Stimulated activated CD8-positive, alpha-beta memory T cell treated with anti-CD3 and anti-CD28 coated beads, Interleukin-15, amount 100 ng/mL, for 48 hours (primary cell): ENCODE measurements at regions not wholly inside any gene's neighbourhood (a gene's known extent, or its start where the extent isn't known, plus 50 kb on each side); places are given as distances from the start of the nearest gene placed in this dataset.

Experiments
- DNase-seq, 2 donors: peaks; one replicate each; pipeline ENCODE4 v3.0.0-alpha.2; 2020; ENCODE audit warnings: low read depth in 2 of 2

- no peak for DNase-seq
Observed at GRCh38 chr1:82894635-82895034, 1093.9 kb downstream of the ADGRL2 start.

DNA sequence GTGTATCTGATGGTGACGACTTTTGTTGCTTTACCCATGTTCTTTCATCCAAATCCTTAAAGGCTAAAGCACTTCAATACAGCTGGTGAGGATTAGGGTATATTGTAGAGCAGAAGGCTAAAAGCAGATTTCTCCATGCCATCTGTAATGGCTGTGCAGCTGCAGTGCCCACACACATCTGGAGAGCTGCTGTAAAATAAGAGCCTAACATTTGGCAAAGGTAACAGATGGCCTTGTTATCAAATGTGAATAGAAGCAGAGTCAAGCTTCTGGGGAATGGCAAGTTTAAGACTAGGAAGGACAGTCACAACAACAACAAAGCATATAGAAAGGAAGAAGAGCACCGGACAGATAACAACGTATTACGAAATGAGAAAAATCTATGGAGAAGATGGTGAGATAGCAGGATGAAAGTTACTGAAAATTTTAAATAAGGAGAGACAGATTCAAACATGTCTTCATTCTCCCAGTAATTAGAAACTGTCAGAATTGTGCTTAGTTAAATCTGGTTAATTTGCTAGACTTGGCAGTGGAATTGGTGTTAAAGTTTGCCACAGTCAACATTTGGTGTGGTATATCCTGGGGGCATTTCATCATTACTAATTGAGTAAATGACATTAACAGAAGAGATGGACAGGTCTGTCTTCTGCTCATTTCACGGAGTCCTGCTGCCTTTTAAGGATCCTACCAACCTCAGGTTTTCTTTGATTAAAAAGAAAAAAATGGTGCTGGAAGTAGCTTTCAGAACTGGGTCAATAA lies 1093.2 kb downstream of the ADGRL2 start:
- DNase-seq = no peak

- no peak for DNase-seq
Observed at GRCh38 chr1:82880506-82880905, 1079.8 kb downstream of the ADGRL2 start.

GRCh38 chr1:82879701-82880305 lies 1079.1 kb downstream of the ADGRL2 start:
- DNase-seq = no peak

GRCh38 chr1:82875170-82875569 lies 1074.4 kb downstream of the ADGRL2 start:
- no peak for DNase-seq

DNA sequence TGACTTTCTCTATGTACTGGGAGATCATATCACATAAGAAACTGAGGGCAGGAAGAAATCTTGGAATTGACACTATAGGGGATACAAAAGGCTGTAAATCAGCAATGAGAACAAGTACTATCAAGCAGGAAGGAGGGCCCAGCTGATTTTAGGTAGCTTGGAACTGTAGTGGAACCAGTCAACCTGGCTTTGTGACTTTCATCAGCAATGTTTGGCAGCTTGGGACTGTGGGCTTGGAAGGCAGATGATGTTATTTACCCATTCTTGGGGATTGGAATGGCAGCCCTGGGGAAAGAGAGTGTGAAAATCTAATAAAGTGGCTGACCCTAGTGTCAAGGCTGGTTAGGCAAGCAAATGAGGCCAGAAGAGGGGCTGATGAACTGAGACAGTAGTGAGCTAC lies 1073.3 kb downstream of the ADGRL2 start:
- DNase-seq = no peak

DNA sequence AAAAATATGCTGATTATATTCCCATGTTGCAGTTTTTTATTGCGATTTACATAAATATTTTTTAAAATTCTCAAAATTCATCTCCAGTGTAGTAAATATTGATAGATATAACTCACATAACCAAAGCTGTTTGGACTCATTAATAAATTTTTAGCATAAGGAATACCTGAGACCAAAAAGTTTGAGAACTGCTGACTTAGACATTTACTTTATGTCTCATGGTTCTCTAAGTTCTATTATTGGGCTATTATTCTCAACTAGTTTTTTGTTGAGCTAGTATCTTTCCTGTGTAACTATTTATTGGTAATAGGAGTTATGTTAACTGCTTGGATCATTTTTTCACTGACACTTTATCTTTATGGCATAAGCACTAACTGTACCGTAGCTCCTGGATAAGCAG lies 1069.6 kb downstream of the ADGRL2 start:
- DNase-seq = no peak

GRCh38 chr1:82867781-82868180 lies 1067.0 kb downstream of the ADGRL2 start:
- no peak for DNase-seq

DNA sequence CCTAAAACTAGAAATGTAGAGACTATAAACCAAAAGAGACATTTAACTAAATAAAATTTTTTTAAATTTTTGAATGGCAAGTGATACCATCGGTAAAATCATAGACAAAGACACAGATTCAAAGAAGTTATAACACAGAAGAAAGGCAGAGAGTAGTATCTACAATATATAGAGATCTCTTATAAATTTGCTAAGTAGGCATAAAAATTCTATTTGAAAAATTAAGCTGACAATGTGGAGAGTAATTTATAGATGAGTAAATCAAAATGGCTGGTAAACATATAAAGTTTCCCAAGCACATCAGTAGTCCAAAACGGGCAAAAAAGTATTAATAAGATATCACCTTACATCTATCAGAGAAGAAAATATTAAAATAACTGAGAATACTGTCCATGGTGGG lies 1061.0 kb downstream of the ADGRL2 start:
- no peak for DNase-seq

- no peak for DNase-seq
Observed at GRCh38 chr1:82858031-82858430, 1057.3 kb downstream of the ADGRL2 start.

DNA sequence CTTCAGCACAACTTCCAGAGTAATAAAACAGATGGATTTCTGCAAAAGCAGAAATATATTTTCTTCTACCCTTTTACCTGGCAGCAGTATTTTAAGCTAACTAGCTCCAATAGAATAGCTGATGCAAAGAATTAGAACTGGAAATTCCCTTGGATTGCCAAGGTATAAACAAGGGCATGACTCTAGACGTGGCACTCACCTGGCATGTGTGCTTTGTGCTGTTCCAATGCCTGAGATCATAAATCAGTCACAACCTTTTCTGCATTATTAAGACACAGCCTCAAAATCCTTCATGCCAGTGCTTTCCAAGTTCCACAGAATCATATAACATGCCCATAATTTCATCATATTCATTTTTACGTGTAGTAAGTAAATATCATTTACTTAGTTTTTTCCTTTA lies 1048.7 kb downstream of the ADGRL2 start:
- no peak for DNase-seq

DNA sequence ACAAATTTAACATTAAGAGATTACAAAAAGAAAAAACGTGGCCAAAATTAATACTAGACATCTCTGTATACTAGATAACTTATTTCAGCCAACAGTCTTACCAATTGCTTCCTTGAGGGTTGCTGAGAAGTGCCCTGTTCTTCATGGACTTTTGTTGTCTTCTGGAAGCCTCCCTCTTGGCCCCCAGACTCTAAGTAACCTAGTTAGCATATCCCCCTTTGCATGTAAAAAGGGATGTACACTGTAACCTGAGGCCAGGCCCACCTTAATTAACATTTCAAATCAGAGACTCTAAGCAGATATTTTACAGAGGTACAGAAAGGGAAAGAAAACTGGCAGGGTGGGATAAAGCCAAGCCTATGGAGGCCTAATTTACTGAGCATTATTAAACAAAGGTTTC lies 1047.3 kb downstream of the ADGRL2 start:
- DNase-seq = no peak

DNA sequence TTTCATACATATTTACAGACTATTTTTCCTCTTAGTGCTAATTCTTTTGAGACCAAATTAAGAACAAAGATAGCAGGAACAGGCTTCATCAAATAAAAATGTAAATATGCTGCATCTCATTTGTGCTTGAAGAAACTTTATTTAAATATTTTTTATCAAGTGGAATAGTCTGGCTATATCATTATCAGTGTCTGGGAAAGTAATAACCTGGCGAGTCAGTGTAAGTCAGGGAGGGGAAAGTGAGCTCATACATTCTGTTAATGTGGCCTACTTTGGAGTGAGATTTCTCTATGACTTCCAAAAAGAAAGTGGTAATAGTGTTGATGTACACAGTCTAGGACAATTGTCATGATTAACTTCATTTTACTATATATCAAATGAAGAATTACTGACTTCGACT lies 1045.1 kb downstream of the ADGRL2 start:
- DNase-seq = no peak

GRCh38 chr1:82844911-82845827 lies 1044.4 kb downstream of the ADGRL2 start:
- DNase-seq = no peak

DNA sequence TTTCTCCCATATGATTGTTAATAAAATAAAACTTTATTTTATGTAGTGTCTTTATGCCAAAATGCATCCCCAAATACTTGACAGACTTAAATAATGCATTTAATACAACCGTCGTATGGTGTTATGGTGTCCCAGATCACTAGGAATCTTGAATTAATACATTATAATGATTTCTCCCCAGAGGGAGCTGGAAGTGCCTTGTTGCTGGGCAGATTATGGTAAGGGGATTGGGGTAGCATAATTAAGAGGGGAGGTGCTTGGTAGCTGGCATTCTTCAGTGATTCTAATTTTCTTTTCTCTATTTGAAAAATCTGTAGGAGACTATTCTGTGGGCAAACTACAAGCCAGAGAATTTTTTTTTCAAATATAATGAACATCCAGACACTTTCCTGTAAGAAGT lies 1043.7 kb downstream of the ADGRL2 start:
- no peak for DNase-seq

GRCh38 chr1:82843876-82844275 lies 1043.1 kb downstream of the ADGRL2 start:
- DNase-seq = no peak

DNA sequence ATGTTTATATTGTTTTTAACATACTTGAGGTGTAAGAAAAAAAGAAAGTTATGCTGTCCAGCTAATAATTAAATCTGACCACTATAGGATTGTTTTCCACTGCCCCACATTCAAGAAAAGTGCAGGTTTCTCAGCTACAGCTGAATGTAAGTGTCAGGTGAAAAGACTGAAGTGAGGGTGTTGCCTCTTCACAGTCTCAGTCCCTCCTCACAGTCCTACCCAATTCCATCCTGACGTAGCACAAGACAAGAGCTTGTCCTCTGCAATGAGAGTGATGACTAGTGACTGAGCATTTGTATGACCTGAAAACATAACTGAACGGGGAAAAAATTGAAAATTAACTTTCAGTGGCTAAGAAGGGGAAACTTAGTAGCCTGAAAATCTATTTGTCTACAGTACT lies 1039.5 kb downstream of the ADGRL2 start:
- no peak for DNase-seq

GRCh38 chr1:82837766-82838465 lies 1037.2 kb downstream of the ADGRL2 start:
- DNase-seq = no peak

- no peak for DNase-seq
Observed at GRCh38 chr1:82836973-82837680, 1036.4 kb downstream of the ADGRL2 start.

GRCh38 chr1:82836213-82836972 lies 1035.7 kb downstream of the ADGRL2 start:
- no peak for DNase-seq
